ENCODE measurements at regions not wholly inside any gene's neighbourhood (a gene's known extent, or its start where the extent isn't known, plus 50 kb on each side); places are given as distances from the start of the nearest gene placed in this dataset.

GRCh38 chr5:18802336-18802735 is 1168.1 kb downstream of the TAF11L14 start:
- Histone ChIP-seq H3K9me3 (no peaks in the 10 kb centered on the region), H3K36me3 (no peaks in the 10 kb centered on the region), H3K27ac (no peak overlapping the region), H3K4me3 (no peak overlapping the region), H3K27me3 (no peaks in the 10 kb centered on the region), H3K4me1 (no peaks in the 10 kb centered on the region)
- no peak for DNase-seq (ENCODE audit: low spot score in 2 of 2)
- no peak for TF ChIP-seq CTCF (IDR thresholded peaks at IDR 0.05)
- intact Hi-C loops (cut with DNase I): no loop called here

DNA sequence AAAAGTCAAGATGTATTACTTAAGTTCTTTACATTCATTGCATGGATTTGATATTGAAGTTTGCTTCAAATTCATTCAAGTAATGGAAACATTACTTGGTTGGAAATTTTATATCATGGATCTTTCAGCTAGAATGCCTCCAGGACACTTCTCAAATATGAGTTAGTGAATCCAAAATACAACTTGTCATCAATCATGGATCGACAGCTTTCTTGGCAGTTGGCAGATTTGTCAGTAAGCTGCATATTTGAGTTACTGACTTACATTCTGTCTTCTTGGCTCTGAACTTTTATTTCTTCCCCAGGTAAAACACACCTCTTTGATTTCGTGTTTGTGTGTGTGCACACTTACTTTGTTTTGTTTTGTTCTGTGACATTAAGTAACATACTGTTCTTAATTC is 1171.1 kb downstream of the TAF11L14 start:
- H3K4me1 ChIP-seq: no peaks in the 10 kb centered on the region
- no peak for TF ChIP-seq CTCF (IDR thresholded peaks at IDR 0.05)
- no peak overlapping the region for H3K4me3 ChIP-seq
- H3K36me3 ChIP-seq: no peaks in the 10 kb centered on the region
- no peaks in the 10 kb centered on the region for H3K9me3 ChIP-seq
- H3K27me3 ChIP-seq: no peaks in the 10 kb centered on the region
- intact Hi-C loops (cut with DNase I): no loop called here
- no peak for DNase-seq (ENCODE audit: low spot score in 2 of 2)
- H3K27ac ChIP-seq: no peak overlapping the region

GRCh38 chr5:18807256-18808149 is 1173.2 kb downstream of the TAF11L14 start:
- Histone ChIP-seq H3K36me3 (no peaks in the 10 kb centered on the region), H3K27ac (no peak overlapping the region), H3K27me3 (no peaks in the 10 kb centered on the region), H3K4me1 (no peaks in the 10 kb centered on the region), H3K4me3 (no peak overlapping the region), H3K9me3 (no peaks in the 10 kb centered on the region)
- intact Hi-C loops (cut with DNase I): no loop called here
- TF ChIP-seq CTCF (IDR thresholded peaks at IDR 0.05): no peak
- DNase-seq (ENCODE audit: low spot score in 2 of 2): no peak

GRCh38 chr5:18811661-18812060 is 1176.3 kb downstream of the CDH18 start:
- H3K4me3 ChIP-seq: no peak overlapping the region
- no peak for TF ChIP-seq CTCF (IDR thresholded peaks at IDR 0.05)
- H3K27me3 ChIP-seq: no peaks in the 10 kb centered on the region
- no peak for DNase-seq (ENCODE audit: low spot score in 2 of 2)
- no peaks in the 10 kb centered on the region for H3K9me3 ChIP-seq
- no peaks in the 10 kb centered on the region for H3K36me3 ChIP-seq
- intact Hi-C loops (cut with DNase I): no loop called here
- H3K27ac ChIP-seq: no peak overlapping the region
- H3K4me1 ChIP-seq: no peaks in the 10 kb centered on the region

DNA sequence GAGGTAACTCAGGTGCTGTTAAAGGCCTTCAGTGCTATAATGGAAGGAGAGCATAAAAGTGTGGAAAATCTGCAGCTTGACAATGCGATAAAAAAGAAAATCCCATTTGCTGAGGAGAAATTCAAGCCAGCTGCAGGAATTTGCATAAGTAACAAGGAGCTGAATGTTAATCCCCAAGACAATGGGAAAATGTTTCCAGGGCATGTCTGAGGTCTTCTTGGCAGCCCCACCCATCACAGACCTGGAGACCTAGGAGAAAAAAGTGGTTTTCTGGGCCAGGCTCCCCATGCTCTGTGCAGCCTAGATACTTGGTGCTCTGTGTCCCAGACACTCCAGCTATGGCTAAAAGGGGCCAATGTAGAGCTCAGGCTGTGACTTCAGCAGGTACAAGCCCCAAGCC is 1159.6 kb downstream of the CDH18 start:
- intact Hi-C loops (cut with DNase I): no loop called here
- H3K4me1 ChIP-seq: no peaks in the 10 kb centered on the region
- no peak overlapping the region for H3K27ac ChIP-seq
- TF ChIP-seq CTCF (IDR thresholded peaks at IDR 0.05): no peak
- H3K4me3 ChIP-seq: no peak overlapping the region
- no peaks in the 10 kb centered on the region for H3K9me3 ChIP-seq
- H3K36me3 ChIP-seq: no peaks in the 10 kb centered on the region
- no peaks in the 10 kb centered on the region for H3K27me3 ChIP-seq
- no peak for DNase-seq (ENCODE audit: low spot score in 2 of 2)
